ENCODE measurements at regions not wholly inside any gene's neighbourhood (a gene's known extent, or its start where the extent isn't known, plus 50 kb on each side); places are given as distances from the start of the nearest gene placed in this dataset.

DNA sequence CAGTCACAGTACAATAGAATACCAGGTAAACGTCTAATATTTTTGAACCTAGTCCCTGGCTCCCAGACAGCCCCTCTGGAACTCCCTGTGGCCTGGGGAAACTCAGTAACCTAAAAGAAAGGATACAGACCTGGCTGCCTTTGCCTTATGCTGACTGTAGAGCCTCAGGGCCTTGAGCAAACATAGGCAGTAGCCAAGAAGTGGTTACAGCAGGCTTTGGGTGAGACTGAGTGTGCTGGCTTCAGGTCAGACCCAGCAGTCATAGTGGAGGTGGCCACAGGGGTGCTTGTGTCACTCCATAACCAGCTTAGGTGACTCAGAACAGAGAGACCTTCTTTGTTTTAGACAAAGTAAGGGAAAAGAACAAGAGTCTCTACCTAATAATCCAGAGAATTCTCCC is 141.8 kb upstream of the PRDX4 start:
- Mint-ChIP-seq H3K27ac (no peak overlapping the region), H3K36me3 (no peaks in the 10 kb centered on the region), H3K9me3 (peaks cover 12% of the 10 kb centered on the region), H3K4me1 (no peaks in the 10 kb centered on the region), H3K27me3 (ENCODE audit: insufficient read depth, low read depth) (no peaks in the 10 kb centered on the region), H3K4me3 (no peak overlapping the region)
- H3K4me2 ChIP-seq = no peak overlapping the region
- H3K9me3 ChIP-seq (ENCODE audit: low read depth) = peaks cover 3% of the 10 kb centered on the region
- TF ChIP-seq EZH2phosphoT487 (IDR thresholded peaks at IDR 0.05) = no peak
- no peak for TF ChIP-seq CTCF (IDR thresholded peaks at IDR 0.05)
- TF ChIP-seq EZH2 (IDR thresholded peaks at IDR 0.05) = no peak
- no peaks in the 10 kb centered on the region for H3K36me3 ChIP-seq
- no peaks in the 10 kb centered on the region for H3F3A ChIP-seq (ENCODE audit: low read depth)
- no peaks in the 10 kb centered on the region for H3K79me2 ChIP-seq (ENCODE audit: low read depth)
- no peak overlapping the region for H2AFZ ChIP-seq (replicated peaks)
- no peak overlapping the region for H3K4me3 ChIP-seq
- no peak overlapping the region for H3K27ac ChIP-seq
- H3K4me1 ChIP-seq = no peaks in the 10 kb centered on the region
- DNase-seq (ENCODE audit: low spot score) = no peak
- H3K27me3 ChIP-seq = no peaks in the 10 kb centered on the region
- no peaks in the 10 kb centered on the region for H4K20me1 ChIP-seq (ENCODE audit: low read depth)
- no peak overlapping the region for H3K9ac ChIP-seq

DNA sequence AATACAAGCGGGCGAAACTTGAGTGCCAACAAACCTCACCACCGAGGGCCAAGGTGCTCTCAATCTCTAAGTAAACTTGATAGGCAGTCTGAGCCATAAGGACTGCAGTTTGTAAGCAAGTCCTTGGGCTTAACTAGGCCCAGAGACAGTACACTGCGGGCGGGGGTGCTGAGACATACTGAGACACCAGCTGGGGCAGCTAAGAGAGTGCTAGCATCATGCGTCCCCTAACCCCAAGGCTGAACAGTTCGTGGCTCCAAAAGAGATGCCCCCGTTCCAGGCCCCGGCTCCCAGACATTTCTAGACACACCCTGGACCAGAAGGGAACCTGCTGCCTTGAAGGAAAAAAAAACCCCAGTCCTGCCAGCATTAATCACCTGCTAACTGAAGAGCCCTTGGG is 126.8 kb upstream of the PRDX4 start:
- no peaks in the 10 kb centered on the region for H4K20me1 ChIP-seq (ENCODE audit: low read depth)
- H3K27ac ChIP-seq = no peak overlapping the region
- H3K9me3 Mint-ChIP-seq = no peaks in the 10 kb centered on the region
- H3F3A ChIP-seq (ENCODE audit: low read depth) = no peaks in the 10 kb centered on the region
- H3K4me1 Mint-ChIP-seq = no peaks in the 10 kb centered on the region
- no peaks in the 10 kb centered on the region for H3K36me3 ChIP-seq
- no peaks in the 10 kb centered on the region for H3K79me2 ChIP-seq (ENCODE audit: low read depth)
- no peaks in the 10 kb centered on the region for H3K9me3 ChIP-seq (ENCODE audit: low read depth)
- peaks cover 2% of the 10 kb centered on the region for H3K27me3 Mint-ChIP-seq (ENCODE audit: insufficient read depth, low read depth)
- no peaks in the 10 kb centered on the region for H3K4me1 ChIP-seq
- TF ChIP-seq EZH2 (IDR thresholded peaks at IDR 0.05) = no peak
- TF ChIP-seq CTCF (IDR thresholded peaks at IDR 0.05) = no peak
- TF ChIP-seq EZH2phosphoT487 (IDR thresholded peaks at IDR 0.05) = no peak
- H3K4me3 ChIP-seq = no peak overlapping the region
- H3K27me3 ChIP-seq = no peaks in the 10 kb centered on the region
- no peak overlapping the region for H3K27ac Mint-ChIP-seq
- no peak overlapping the region for H3K4me2 ChIP-seq
- no peak overlapping the region for H3K9ac ChIP-seq
- H3K4me3 Mint-ChIP-seq = no peak overlapping the region
- H3K36me3 Mint-ChIP-seq = no peaks in the 10 kb centered on the region
- no peak for DNase-seq (ENCODE audit: low spot score)
- no peak overlapping the region for H2AFZ ChIP-seq (replicated peaks)

DNA sequence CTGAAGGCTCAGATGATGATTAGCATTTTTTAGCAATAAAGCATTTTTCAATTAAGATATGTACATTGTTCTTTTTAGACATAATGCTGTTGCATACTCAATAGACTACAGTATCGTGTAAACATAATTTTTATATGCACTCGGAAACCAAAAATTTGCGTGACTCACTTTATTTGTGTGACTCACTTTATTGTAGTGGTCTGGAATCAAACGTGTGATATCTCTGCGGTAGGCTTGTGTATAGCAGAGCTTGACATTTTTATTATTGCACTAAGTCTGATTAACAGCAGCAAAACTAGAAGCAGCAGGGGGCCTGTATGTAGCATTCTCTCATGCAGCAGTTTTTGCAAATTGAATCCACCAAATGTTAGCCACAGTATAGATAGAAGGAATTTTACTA is 119.1 kb upstream of the PRDX4 start:
- H4K20me1 ChIP-seq (ENCODE audit: low read depth) = no peaks in the 10 kb centered on the region
- Mint-ChIP-seq H3K27ac (no peak overlapping the region), H3K36me3 (no peaks in the 10 kb centered on the region), H3K27me3 (ENCODE audit: insufficient read depth, low read depth) (peaks cover 2% of the 10 kb centered on the region), H3K4me1 (no peaks in the 10 kb centered on the region), H3K9me3 (no peaks in the 10 kb centered on the region), H3K4me3 (no peak overlapping the region)
- H3K9me3 ChIP-seq (ENCODE audit: low read depth) = no peaks in the 10 kb centered on the region
- no peaks in the 10 kb centered on the region for H3K36me3 ChIP-seq
- no peak overlapping the region for H3K4me3 ChIP-seq
- no peaks in the 10 kb centered on the region for H3F3A ChIP-seq (ENCODE audit: low read depth)
- no peak overlapping the region for H3K27ac ChIP-seq
- H2AFZ ChIP-seq (replicated peaks) = no peak overlapping the region
- no peak for DNase-seq (ENCODE audit: low spot score)
- no peak overlapping the region for H3K9ac ChIP-seq
- H3K4me1 ChIP-seq = no peaks in the 10 kb centered on the region
- no peaks in the 10 kb centered on the region for H3K79me2 ChIP-seq (ENCODE audit: low read depth)
- H3K4me2 ChIP-seq = no peak overlapping the region
- no peaks in the 10 kb centered on the region for H3K27me3 ChIP-seq
- TF ChIP-seq CTCF (IDR thresholded peaks at IDR 0.05) (no peak), EZH2phosphoT487 (IDR thresholded peaks at IDR 0.05) (no peak), EZH2 (IDR thresholded peaks at IDR 0.05) (no peak)

DNA sequence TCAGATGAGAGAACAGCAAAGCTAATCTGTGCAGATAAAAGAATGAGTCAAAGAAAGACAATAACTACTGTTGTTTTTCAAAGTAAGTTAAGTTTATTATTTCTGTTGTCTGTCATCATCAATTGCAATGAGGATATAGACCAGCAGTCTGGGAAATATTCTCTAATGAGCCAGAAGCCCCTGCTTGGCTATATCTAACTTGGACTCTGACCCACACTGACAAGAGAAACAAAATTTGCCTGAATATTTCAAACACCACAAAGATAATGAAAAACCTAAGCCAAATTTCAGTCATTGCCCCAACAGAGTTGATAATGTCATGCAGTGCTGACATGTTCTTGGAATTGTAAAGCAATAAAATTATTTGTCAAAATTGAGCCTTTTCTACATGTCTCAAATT is 115.0 kb upstream of the PRDX4 start:
- Histone ChIP-seq H3K9me3 (ENCODE audit: low read depth) (no peaks in the 10 kb centered on the region), H2AFZ (replicated peaks) (no peak overlapping the region), H3K36me3 (no peaks in the 10 kb centered on the region), H4K20me1 (ENCODE audit: low read depth) (no peaks in the 10 kb centered on the region), H3K9ac (no peak overlapping the region), H3K27me3 (no peaks in the 10 kb centered on the region), H3K79me2 (ENCODE audit: low read depth) (no peaks in the 10 kb centered on the region), H3K4me3 (no peak overlapping the region), H3K27ac (no peak overlapping the region), H3K4me1 (no peaks in the 10 kb centered on the region), H3K4me2 (no peak overlapping the region), H3F3A (ENCODE audit: low read depth) (no peaks in the 10 kb centered on the region)
- H3K9me3 Mint-ChIP-seq = peaks cover 2% of the 10 kb centered on the region
- H3K36me3 Mint-ChIP-seq = no peaks in the 10 kb centered on the region
- H3K4me3 Mint-ChIP-seq = no peak overlapping the region
- DNase-seq (ENCODE audit: low spot score) = no peak
- no peak for TF ChIP-seq CTCF (IDR thresholded peaks at IDR 0.05)
- no peak for TF ChIP-seq EZH2 (IDR thresholded peaks at IDR 0.05)
- TF ChIP-seq EZH2phosphoT487 (IDR thresholded peaks at IDR 0.05) = no peak
- no peaks in the 10 kb centered on the region for H3K4me1 Mint-ChIP-seq
- no peak overlapping the region for H3K27ac Mint-ChIP-seq
- H3K27me3 Mint-ChIP-seq (ENCODE audit: insufficient read depth, low read depth) = no peaks in the 10 kb centered on the region

Data from neural progenitor cell (in vitro differentiated cells).